ENCODE measurements at regions not wholly inside any gene's neighbourhood (a gene's known extent, or its start where the extent isn't known, plus 50 kb on each side); places are given as distances from the start of the nearest gene placed in this dataset.

- Histone ChIP-seq H3K4me1 (ENCODE audit: control insufficient read depth, insufficient read depth, low read length) (no peaks in the 10 kb centered on the region), H3K4me3 (ENCODE audit: low read depth, low read length) (no peak overlapping the region), H3K9me3 (ENCODE audit: control insufficient read depth, insufficient read depth, low read depth, low read length) (no peaks in the 10 kb centered on the region), H3K27ac (ENCODE audit: extremely low read depth, low read depth, low read length) (no peak overlapping the region), H3K36me3 (ENCODE audit: control insufficient read depth in 2 of 2, insufficient read depth in 1 of 2, low read length in 2 of 2) (no peaks in the 10 kb centered on the region)
- TF ChIP-seq GLI4 (tag by site-specific recombination; IDR thresholded peaks at IDR 0.05), result no peak
- TF ChIP-seq ZNF677 (tag by site-specific recombination; IDR thresholded peaks at IDR 0.05), result no peak
- TF ChIP-seq ZNF514 (tag by site-specific recombination; IDR thresholded peaks at IDR 0.05), result no peak
- TF ChIP-seq ZNF266 (tag by site-specific recombination; IDR thresholded peaks at IDR 0.05; ENCODE audit: low read depth), result no peak
- TF ChIP-seq KLF1 (tag by site-specific recombination; IDR thresholded peaks at IDR 0.05), result no peak
- no peak for TF ChIP-seq ZNF214 (tag by site-specific recombination; IDR thresholded peaks at IDR 0.05; ENCODE audit: borderline replicate concordance)
- no peak for TF ChIP-seq ZNF707 (tag by site-specific recombination; IDR thresholded peaks at IDR 0.05)
- no peak for TF ChIP-seq ZNF624 (tag by site-specific recombination; IDR thresholded peaks at IDR 0.05)
- TF ChIP-seq ZBTB6 (tag by site-specific recombination; IDR thresholded peaks at IDR 0.05), result no peak
- no peak for TF ChIP-seq REPIN1 (tag by site-specific recombination; IDR thresholded peaks at IDR 0.05; ENCODE audit: low read depth)
- no peak for TF ChIP-seq OSR2 (tag by site-specific recombination; IDR thresholded peaks at IDR 0.05)
- no peak for TF ChIP-seq GFI1B (tag by site-specific recombination; IDR thresholded peaks at IDR 0.05)
- no peak for TF ChIP-seq ZNF280D (tag by site-specific recombination; IDR thresholded peaks at IDR 0.05)
- ChIA-PET CTCF (no interaction called here), POLR2A (no interaction called here)
Observed at GRCh38 chr22:49408102-49408836, 419.4 kb downstream of the BRD1 start.

GRCh38 chr22:49406879-49407587 is 420.6 kb downstream of the BRD1 start:
- Histone ChIP-seq H3K27ac (ENCODE audit: extremely low read depth, low read depth, low read length) (no peak overlapping the region), H3K36me3 (ENCODE audit: control insufficient read depth in 2 of 2, insufficient read depth in 1 of 2, low read length in 2 of 2) (no peaks in the 10 kb centered on the region), H3K4me3 (ENCODE audit: low read depth, low read length) (no peak overlapping the region), H3K9me3 (ENCODE audit: control insufficient read depth, insufficient read depth, low read depth, low read length) (no peaks in the 10 kb centered on the region), H3K4me1 (ENCODE audit: control insufficient read depth, insufficient read depth, low read length) (no peaks in the 10 kb centered on the region)
- ChIA-PET POLR2A (no interaction called here), CTCF (no interaction called here)
- no peak for TF ChIP-seq ZFP3 (tag by site-specific recombination; IDR thresholded peaks at IDR 0.05; ENCODE audit: low read depth)
- no peak for TF ChIP-seq TRIM28 (IDR thresholded peaks at IDR 0.05; ENCODE audit: borderline replicate concordance, low read length)
- no peak for TF ChIP-seq PBX3 (CRISPR knock-in tag; IDR thresholded peaks at IDR 0.05)
- TF ChIP-seq MYNN (tag by site-specific recombination; IDR thresholded peaks at IDR 0.05; ENCODE audit: borderline replicate concordance), result no peak
- TF ChIP-seq OVOL3 (tag by site-specific recombination; IDR thresholded peaks at IDR 0.05), result no peak
